CD4-positive, alpha-beta T cell treated with Interleukin-6 for 4 hours (primary cell): ENCODE measurements at regions not wholly inside any gene's neighbourhood (a gene's known extent, or its start where the extent isn't known, plus 50 kb on each side); places are given as distances from the start of the nearest gene placed in this dataset.

Source experiments
- DNase-seq: peaks from one replicate; pipeline ENCODE4 v3.0.0-alpha.2; 2020; ENCODE audit warnings: mixed read lengths

- no peak for DNase-seq
Measured at GRCh38 chr1:30310966-30311742, 412.2 kb downstream of the MATN1 start.

GRCh38 chr1:30307182-30307581, 416.2 kb downstream of the MATN1 start:
- no peak for DNase-seq

GRCh38 chr1:30305519-30305918, 417.9 kb downstream of the MATN1 start:
- DNase-seq: no peak

- DNase-seq: no peak
Measured at GRCh38 chr1:30305061-30305460, 418.3 kb downstream of the MATN1 start.

- no peak for DNase-seq
Measured at GRCh38 chr1:30304080-30304479, 419.3 kb downstream of the MATN1 start.

GRCh38 chr1:30303387-30303786, 420.0 kb downstream of the MATN1 start:
- no peak for DNase-seq

- DNase-seq: no peak
Measured at GRCh38 chr1:30302858-30303257, 420.5 kb downstream of the MATN1 start.

- DNase-seq: no peak
Measured at GRCh38 chr1:30300669-30301068, 422.7 kb downstream of the MATN1 start.

- no peak for DNase-seq
Measured at GRCh38 chr1:30299393-30299792, 424.0 kb downstream of the MATN1 start.

GRCh38 chr1:30295674-30296073, 427.7 kb downstream of the MATN1 start:
- DNase-seq: no peak

- DNase-seq: no peak
Measured at GRCh38 chr1:30295266-30295665, 428.1 kb downstream of the MATN1 start.

GRCh38 chr1:30294508-30294907, 428.9 kb downstream of the MATN1 start:
- no peak for DNase-seq

GRCh38 chr1:30292451-30292850, 430.9 kb downstream of the MATN1 start:
- DNase-seq: no peak

- DNase-seq: no peak
Measured at GRCh38 chr1:30291526-30291925, 431.9 kb downstream of the MATN1 start.

GRCh38 chr1:30290581-30290980, 432.8 kb downstream of the MATN1 start:
- DNase-seq: no peak

GRCh38 chr1:30287976-30288375, 435.4 kb downstream of the MATN1 start:
- DNase-seq: no peak

GRCh38 chr1:30286988-30287839, 436.2 kb downstream of the MATN1 start:
- no peak for DNase-seq

GRCh38 chr1:30286241-30286987, 437.0 kb downstream of the MATN1 start:
- no peak for DNase-seq

- no peak for DNase-seq
Measured at GRCh38 chr1:30285501-30285932, 437.9 kb downstream of the MATN1 start.

- DNase-seq: no peak
Measured at GRCh38 chr1:30284728-30285475, 438.5 kb downstream of the MATN1 start.

GRCh38 chr1:30284226-30284625, 439.2 kb downstream of the MATN1 start:
- DNase-seq: no peak

- DNase-seq: no peak
Measured at GRCh38 chr1:30283199-30283962, 440.0 kb downstream of the MATN1 start.
